ENCODE measurements at regions not wholly inside any gene's neighbourhood (a gene's known extent, or its start where the extent isn't known, plus 50 kb on each side); places are given as distances from the start of the nearest gene placed in this dataset.
"Not testable (repeated sequence)": the region's sequence is repeated elsewhere in the genome, so short reads cannot be mapped to it uniquely, and the experiment has no call there.

- TF ChIP-seq, protein P1, sequence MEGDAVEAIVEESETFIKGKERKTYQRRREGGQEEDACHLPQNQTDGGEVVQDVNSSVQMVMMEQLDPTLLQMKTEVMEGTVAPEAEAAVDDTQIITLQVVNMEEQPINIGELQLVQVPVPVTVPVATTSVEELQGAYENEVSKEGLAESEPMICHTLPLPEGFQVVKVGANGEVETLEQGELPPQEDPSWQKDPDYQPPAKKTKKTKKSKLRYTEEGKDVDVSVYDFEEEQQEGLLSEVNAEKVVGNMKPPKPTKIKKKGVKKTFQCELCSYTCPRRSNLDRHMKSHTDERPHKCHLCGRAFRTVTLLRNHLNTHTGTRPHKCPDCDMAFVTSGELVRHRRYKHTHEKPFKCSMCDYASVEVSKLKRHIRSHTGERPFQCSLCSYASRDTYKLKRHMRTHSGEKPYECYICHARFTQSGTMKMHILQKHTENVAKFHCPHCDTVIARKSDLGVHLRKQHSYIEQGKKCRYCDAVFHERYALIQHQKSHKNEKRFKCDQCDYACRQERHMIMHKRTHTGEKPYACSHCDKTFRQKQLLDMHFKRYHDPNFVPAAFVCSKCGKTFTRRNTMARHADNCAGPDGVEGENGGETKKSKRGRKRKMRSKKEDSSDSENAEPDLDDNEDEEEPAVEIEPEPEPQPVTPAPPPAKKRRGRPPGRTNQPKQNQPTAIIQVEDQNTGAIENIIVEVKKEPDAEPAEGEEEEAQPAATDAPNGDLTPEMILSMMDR (IDR thresholded peaks at IDR 0.05): no peak
- no peak for TF ChIP-seq POLR2A (IDR thresholded peaks at IDR 0.05)
- intact Hi-C loops (cut with DNase I): no loop called here
- DNase-seq: no peak
- 87 to 95% (median 90%) methylated on average over 3 of the region's 3 CpGs for WGBS, 4 donors
- no peaks in the 10 kb centered on the region for H3K36me3 ChIP-seq (replicated peaks in 1 of 2)
- H3K27me3 ChIP-seq: no peaks in the 10 kb centered on the region
- H3K27ac ChIP-seq: no peak overlapping the region
- H3K4me3 ChIP-seq: no peak overlapping the region
- H3K4me1 ChIP-seq (replicated peaks in 1 of 2): no peaks in the 10 kb centered on the region
- no peaks in the 10 kb centered on the region for H3K9me3 ChIP-seq (replicated peaks in 1 of 3)
These were observed 140.8 kb upstream of the ARHGAP20 start for GRCh38 chr11:110852921-110853490.

DNA sequence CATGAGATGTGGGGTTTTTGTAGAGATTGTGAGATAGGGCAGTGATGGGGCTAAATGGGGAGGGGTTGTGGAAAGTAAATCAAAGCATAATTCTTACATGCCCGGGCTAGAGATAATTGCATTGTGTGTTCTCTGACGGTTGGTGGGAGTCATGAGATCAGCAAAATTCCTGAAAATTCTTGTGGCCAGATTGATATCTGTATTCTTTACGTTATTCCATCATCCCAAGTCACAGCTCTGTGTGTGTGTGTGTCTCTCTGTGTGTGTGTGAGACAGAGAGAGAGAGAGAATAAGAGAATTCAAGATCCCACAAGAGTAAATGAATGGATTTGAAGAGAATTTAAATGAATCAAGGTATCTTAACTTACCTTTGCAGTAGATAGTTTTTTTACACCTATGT is 138.6 kb upstream of the ARHGAP20 start:
- Histone ChIP-seq H3K4me1 (replicated peaks in 1 of 2) (no peaks in the 10 kb centered on the region), H3K4me3 (no peak overlapping the region), H3K36me3 (replicated peaks in 1 of 2) (no peaks in the 10 kb centered on the region), H3K27ac (no peak overlapping the region), H3K27me3 (no peaks in the 10 kb centered on the region), H3K9me3 (replicated peaks in 1 of 3) (no peaks in the 10 kb centered on the region)
- WGBS, 4 donors: 75 to 85% (median 80%) methylated on average over 3 of the region's 3 CpGs
- intact Hi-C loops (cut with DNase I): no loop called here
- no peak for TF ChIP-seq POLR2A (IDR thresholded peaks at IDR 0.05)
- TF ChIP-seq, protein P1 (IDR thresholded peaks at IDR 0.05): no peak
- no peak for DNase-seq

- H3K27me3 ChIP-seq; DNase-seq; H3K36me3 ChIP-seq (replicated peaks in 1 of 2); H3K4me1 ChIP-seq (replicated peaks in 1 of 2); intact Hi-C loops (cut with DNase I); H3K9me3 ChIP-seq (replicated peaks in 1 of 3); H3K27ac ChIP-seq; H3K4me3 ChIP-seq: not testable (repeated sequence)
- WGBS, 4 donors: 91 to 100% (median 93%) methylated on average over 1 of the region's 1 CpG
These were observed 130.8 kb upstream of the ARHGAP20 start for GRCh38 chr11:110843053-110843452.

GRCh38 chr11:110838808-110839207 is 126.6 kb upstream of the ARHGAP20 start:
- 81 to 88% (median 83%) methylated on average over 2 of the region's 2 CpGs for WGBS, 4 donors
- Histone ChIP-seq H3K4me3 (no peak overlapping the region), H3K9me3 (replicated peaks in 1 of 3) (no peaks in the 10 kb centered on the region), H3K4me1 (replicated peaks in 1 of 2) (no peaks in the 10 kb centered on the region), H3K27me3 (no peaks in the 10 kb centered on the region), H3K27ac (no peak overlapping the region), H3K36me3 (replicated peaks in 1 of 2) (no peaks in the 10 kb centered on the region)
- intact Hi-C loops (cut with DNase I): no loop called here
- DNase-seq: no peak
- no peak for TF ChIP-seq POLR2A (IDR thresholded peaks at IDR 0.05)
- TF ChIP-seq, protein P1 (IDR thresholded peaks at IDR 0.05): no peak

DNA sequence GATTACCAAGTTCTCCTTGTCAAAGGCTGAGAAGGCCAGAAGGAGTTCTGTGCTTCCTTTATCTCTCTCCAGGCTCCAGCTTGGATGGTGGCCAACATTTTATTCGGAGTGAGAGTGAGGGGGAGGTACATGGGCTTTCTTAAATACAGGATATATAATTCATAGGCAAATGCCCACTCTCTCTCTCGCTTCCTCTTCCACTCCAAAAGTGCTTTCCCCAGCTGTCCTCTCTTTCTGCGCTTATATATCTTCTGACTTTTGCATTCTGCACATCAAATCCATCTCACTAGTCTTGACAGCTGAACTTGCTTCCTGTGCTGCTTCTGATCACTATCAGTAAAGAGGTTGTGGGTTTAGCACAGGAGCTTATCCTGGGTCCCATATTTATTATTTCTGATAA is 125.4 kb upstream of the ARHGAP20 start:
- Histone ChIP-seq H3K4me3 (no peak overlapping the region), H3K9me3 (replicated peaks in 1 of 3) (no peaks in the 10 kb centered on the region), H3K36me3 (replicated peaks in 1 of 2) (no peaks in the 10 kb centered on the region), H3K27me3 (no peaks in the 10 kb centered on the region), H3K27ac (no peak overlapping the region), H3K4me1 (replicated peaks in 1 of 2) (peaks cover 0 to 7% of the 10 kb centered on the region in 2 donors)
- intact Hi-C loops (cut with DNase I): no loop called here
- TF ChIP-seq POLR2A (IDR thresholded peaks at IDR 0.05): no peak
- TF ChIP-seq, protein P1 (IDR thresholded peaks at IDR 0.05): no peak
- no peak for DNase-seq
- 50 to 57% (median 54%) methylated on average over 3 of the region's 3 CpGs for WGBS, 4 donors
